ENCODE measurements at regions not wholly inside any gene's neighbourhood (a gene's known extent, or its start where the extent isn't known, plus 50 kb on each side); places are given as distances from the start of the nearest gene placed in this dataset.

- no peak for DNase-seq (ENCODE audit: low read depth)
- TF ChIP-seq CTCF (IDR thresholded peaks at IDR 0.05; ENCODE audit: insufficient read depth, low read depth, low read length, missing control alignments): no peak
- no peak overlapping the region for H3K4me3 ChIP-seq (ENCODE audit: low read depth, low read length)
Observed at GRCh38 chr3:139870000-139870675, 64.8 kb upstream of the CLSTN2 start.

GRCh38 chr3:139868773-139869172 lies 66.2 kb upstream of the CLSTN2 start:
- no peak for DNase-seq (ENCODE audit: low read depth)
- no peak overlapping the region for H3K4me3 ChIP-seq (ENCODE audit: low read depth, low read length)
- TF ChIP-seq CTCF (IDR thresholded peaks at IDR 0.05; ENCODE audit: insufficient read depth, low read depth, low read length, missing control alignments): no peak

GRCh38 chr3:139848660-139849059 lies 86.3 kb upstream of the CLSTN2 start:
- no peak overlapping the region for H3K4me3 ChIP-seq (ENCODE audit: low read depth, low read length)
- no peak for TF ChIP-seq CTCF (IDR thresholded peaks at IDR 0.05; ENCODE audit: insufficient read depth, low read depth, low read length, missing control alignments)
- no peak for DNase-seq (ENCODE audit: low read depth)

GRCh38 chr3:139846729-139847128 lies 88.3 kb upstream of the CLSTN2 start:
- no peak overlapping the region for H3K4me3 ChIP-seq (ENCODE audit: low read depth, low read length)
- no peak for TF ChIP-seq CTCF (IDR thresholded peaks at IDR 0.05; ENCODE audit: insufficient read depth, low read depth, low read length, missing control alignments)
- DNase-seq (ENCODE audit: low read depth): peak; percentile 11

GRCh38 chr3:139839659-139840058 lies 95.3 kb upstream of the CLSTN2 start:
- no peak for TF ChIP-seq CTCF (IDR thresholded peaks at IDR 0.05; ENCODE audit: insufficient read depth, low read depth, low read length, missing control alignments)
- DNase-seq (ENCODE audit: low read depth): no peak

GRCh38 chr3:139839014-139839413 lies 96.0 kb upstream of the CLSTN2 start:
- H3K4me3 ChIP-seq (ENCODE audit: low read depth, low read length): no peak overlapping the region
- DNase-seq (ENCODE audit: low read depth): no peak

More at GRCh38 chr3:139839659-139840058, 95.3 kb upstream of the CLSTN2 start:
- no peak overlapping the region for H3K4me3 ChIP-seq (ENCODE audit: low read depth, low read length)

More at GRCh38 chr3:139839014-139839413, 96.0 kb upstream of the CLSTN2 start:
- TF ChIP-seq CTCF (IDR thresholded peaks at IDR 0.05; ENCODE audit: insufficient read depth, low read depth, low read length, missing control alignments): no peak
